Cardiac septum (tissue), 1 donor: ENCODE measurements at regions not wholly inside any gene's neighbourhood (a gene's known extent, or its start where the extent isn't known, plus 50 kb on each side); places are given as distances from the start of the nearest gene placed in this dataset.
"Not testable (repeated sequence)": the region's sequence is repeated elsewhere in the genome, so short reads cannot be mapped to it uniquely, and the experiment has no call there.

Experiments used
- DNase-seq: peaks from one replicate; pipeline ENCODE4 v3.0.0-alpha.2; 2020; ENCODE audit warnings: low spot score
- intact Hi-C: fragments of 100-400 bp; cut with DNase I; formaldehyde crosslinking; loops from one replicate; pipeline ENCODE4 v1.14.0; 2022
- donor health status: DM: no; HTN: no; CAD: no.

GRCh38 chr5:27906931-27907601, 868.7 kb upstream of the CDH9 start:
- intact Hi-C loops: no loop called here
- DNase-seq: no peak

- no peak for DNase-seq
- intact Hi-C loops: no loop called here
These were observed 868.1 kb upstream of the CDH9 start for GRCh38 chr5:27906481-27906880.

GRCh38 chr5:27900761-27901160, 862.4 kb upstream of the CDH9 start:
- DNase-seq: no peak
- intact Hi-C loops: no loop called here

- intact Hi-C loops: no loop called here
- no peak for DNase-seq
These were observed 837.7 kb upstream of the CDH9 start for GRCh38 chr5:27876071-27876470.

- intact Hi-C loops: no loop called here
- no peak for DNase-seq
These were observed 836.8 kb upstream of the CDH9 start for GRCh38 chr5:27875148-27875547.

- no peak for DNase-seq
- intact Hi-C loops: no loop called here
These were observed 829.9 kb upstream of the CDH9 start for GRCh38 chr5:27868292-27868691.

- DNase-seq: no peak
- intact Hi-C loops: no loop called here
These were observed 817.1 kb upstream of the CDH9 start for GRCh38 chr5:27855491-27855890.

GRCh38 chr5:27854243-27854852, 816.0 kb upstream of the CDH9 start:
- intact Hi-C loops: no loop called here

GRCh38 chr5:27845248-27845647, 806.9 kb upstream of the CDH9 start:
- DNase-seq: no peak
- intact Hi-C loops: no loop called here

More at GRCh38 chr5:27854243-27854852, 816.0 kb upstream of the CDH9 start:
- no peak for DNase-seq

- intact Hi-C loops, DNase-seq: not testable (repeated sequence)
These were observed 798.3 kb upstream of the CDH9 start for GRCh38 chr5:27836704-27837103.

GRCh38 chr5:27832886-27833285, 794.5 kb upstream of the CDH9 start:
- intact Hi-C loops: no loop called here
- no peak for DNase-seq

GRCh38 chr5:27830546-27830945, 792.2 kb upstream of the CDH9 start:
- intact Hi-C loops: no loop called here
- DNase-seq: no peak

GRCh38 chr5:27821681-27822080, 783.3 kb upstream of the CDH9 start:
- intact Hi-C loops: no loop called here

GRCh38 chr5:27818888-27819287, 780.5 kb upstream of the CDH9 start:
- intact Hi-C loops: no loop called here
- DNase-seq: no peak

More at GRCh38 chr5:27821681-27822080, 783.3 kb upstream of the CDH9 start:
- DNase-seq: no peak

GRCh38 chr5:27814983-27815382, 776.6 kb upstream of the CDH9 start:
- DNase-seq: no peak
- intact Hi-C loops: no loop called here

- intact Hi-C loops: no loop called here
- DNase-seq: no peak
These were observed 775.9 kb upstream of the CDH9 start for GRCh38 chr5:27814286-27814685.

- intact Hi-C loops: no loop called here
- no peak for DNase-seq
These were observed 772.1 kb upstream of the CDH9 start for GRCh38 chr5:27810458-27810857.

- intact Hi-C loops: no loop called here
- DNase-seq: no peak
These were observed 758.8 kb upstream of the CDH9 start for GRCh38 chr5:27797220-27797619.

- DNase-seq: no peak
- intact Hi-C loops: no loop called here
These were observed 749.8 kb upstream of the CDH9 start for GRCh38 chr5:27788184-27788583.

- no peak for DNase-seq
- intact Hi-C loops: no loop called here
These were observed 745.9 kb upstream of the CDH9 start for GRCh38 chr5:27784317-27784716.

GRCh38 chr5:27778121-27778520, 739.7 kb upstream of the CDH9 start:
- no peak for DNase-seq
- intact Hi-C loops: no loop called here

- intact Hi-C loops: no loop called here
- no peak for DNase-seq
These were observed 735.2 kb upstream of the CDH9 start for GRCh38 chr5:27773636-27774035.
